SK-N-SH (cell line): ENCODE measurements at regions not wholly inside any gene's neighbourhood (a gene's known extent, or its start where the extent isn't known, plus 50 kb on each side); places are given as distances from the start of the nearest gene placed in this dataset.

Experiments
- EZH2phosphoT487 ChIP-seq: fragments of 200-600 bp; sonication (generic); IDR thresholded peaks from 2 replicates; pipeline ENCODE4 v1.6.1; 2017; ENCODE audit warnings: low read depth, mixed run types, mild to moderate bottlenecking, antibody characterized with exemption, moderate library complexity, borderline replicate concordance
- FOXJ3 ChIP-seq: sonication (generic); formaldehyde crosslinking; IDR thresholded peaks from 2 replicates; pipeline ENCODE4 v1.5.1; 2020; ENCODE audit warnings: mild to moderate bottlenecking, missing genetic modification reagents
- MEF2A ChIP-seq: IDR thresholded peaks from 2 replicates; pipeline ENCODE4 v1.4.0; 2012; ENCODE audit warnings: low read depth, borderline replicate concordance
- NRF1 ChIP-seq: IDR thresholded peaks from 2 replicates; pipeline ENCODE4 v1.6.1; 2012; ENCODE audit warnings: low read depth, mild to moderate bottlenecking, low read length
- POLR2AphosphoS5 ChIP-seq: IDR thresholded peaks from 2 replicates; pipeline ENCODE4 v1.6.1; 2012; ENCODE audit warnings: low read depth, low read length
- RCOR1 ChIP-seq: fragments of 150-350 bp; IDR thresholded peaks from 2 replicates; pipeline ENCODE4 v1.6.1; 2017; ENCODE audit warnings: antibody characterized with exemption, low read length
- TAF1 ChIP-seq: IDR thresholded peaks from 2 replicates; pipeline ENCODE4 v1.6.1; 2012; ENCODE audit warnings: low read depth, mild to moderate bottlenecking, low read length, moderate library complexity, borderline replicate concordance
- TF ChIP-seq, protein P1 (sequence below): IDR thresholded peaks from 2 replicates; pipeline ENCODE4 v1.4.0; 2012; ENCODE audit warnings: low read depth, borderline replicate concordance
- TF ChIP-seq, protein P2 (sequence below): fragments of 200-600 bp; sonication (generic); IDR thresholded peaks from 2 replicates; pipeline ENCODE4 v1.6.1; 2017; ENCODE audit warnings: antibody characterized with exemption, mild to moderate bottlenecking, moderate library complexity
- TF ChIP-seq, protein P3 (sequence below): IDR thresholded peaks from 2 replicates; pipeline ENCODE4 v1.4.0; 2012; ENCODE audit warnings: low read depth, borderline replicate concordance
- TF ChIP-seq, protein P4 (sequence below): IDR thresholded peaks from 2 replicates; pipeline ENCODE4 v1.4.0; 2012; ENCODE audit warnings: low read depth

DNA sequence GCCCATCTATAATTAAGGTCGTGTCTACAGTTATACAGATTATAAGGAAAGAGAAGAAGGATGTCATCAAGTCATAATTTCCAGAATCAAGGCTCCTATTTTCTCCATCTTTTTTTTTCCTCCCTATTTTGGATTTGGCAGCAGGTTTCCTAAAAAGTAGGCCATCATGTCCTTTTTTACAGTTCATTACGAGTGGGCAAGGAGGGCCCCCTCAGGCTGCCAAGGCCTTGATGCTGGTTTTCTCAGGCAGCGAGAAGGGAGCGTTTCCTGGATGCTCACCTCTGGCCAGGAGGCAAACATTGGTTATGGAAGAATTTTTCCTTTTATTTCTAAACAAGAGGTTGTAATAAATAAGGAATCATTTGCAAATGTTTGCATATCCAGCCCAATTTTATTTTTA lies 414.6 kb downstream of the DHX35 start:
- TF ChIP-seq, protein P1, sequence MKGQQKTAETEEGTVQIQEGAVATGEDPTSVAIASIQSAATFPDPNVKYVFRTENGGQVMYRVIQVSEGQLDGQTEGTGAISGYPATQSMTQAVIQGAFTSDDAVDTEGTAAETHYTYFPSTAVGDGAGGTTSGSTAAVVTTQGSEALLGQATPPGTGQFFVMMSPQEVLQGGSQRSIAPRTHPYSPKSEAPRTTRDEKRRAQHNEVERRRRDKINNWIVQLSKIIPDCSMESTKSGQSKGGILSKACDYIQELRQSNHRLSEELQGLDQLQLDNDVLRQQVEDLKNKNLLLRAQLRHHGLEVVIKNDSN: no peak
- TF ChIP-seq MEF2A: no peak
- TF ChIP-seq NRF1: no peak
- TF ChIP-seq, protein P2, sequence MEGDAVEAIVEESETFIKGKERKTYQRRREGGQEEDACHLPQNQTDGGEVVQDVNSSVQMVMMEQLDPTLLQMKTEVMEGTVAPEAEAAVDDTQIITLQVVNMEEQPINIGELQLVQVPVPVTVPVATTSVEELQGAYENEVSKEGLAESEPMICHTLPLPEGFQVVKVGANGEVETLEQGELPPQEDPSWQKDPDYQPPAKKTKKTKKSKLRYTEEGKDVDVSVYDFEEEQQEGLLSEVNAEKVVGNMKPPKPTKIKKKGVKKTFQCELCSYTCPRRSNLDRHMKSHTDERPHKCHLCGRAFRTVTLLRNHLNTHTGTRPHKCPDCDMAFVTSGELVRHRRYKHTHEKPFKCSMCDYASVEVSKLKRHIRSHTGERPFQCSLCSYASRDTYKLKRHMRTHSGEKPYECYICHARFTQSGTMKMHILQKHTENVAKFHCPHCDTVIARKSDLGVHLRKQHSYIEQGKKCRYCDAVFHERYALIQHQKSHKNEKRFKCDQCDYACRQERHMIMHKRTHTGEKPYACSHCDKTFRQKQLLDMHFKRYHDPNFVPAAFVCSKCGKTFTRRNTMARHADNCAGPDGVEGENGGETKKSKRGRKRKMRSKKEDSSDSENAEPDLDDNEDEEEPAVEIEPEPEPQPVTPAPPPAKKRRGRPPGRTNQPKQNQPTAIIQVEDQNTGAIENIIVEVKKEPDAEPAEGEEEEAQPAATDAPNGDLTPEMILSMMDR: no peak
- TF ChIP-seq TAF1: no peak
- TF ChIP-seq RCOR1: no peak
- TF ChIP-seq POLR2AphosphoS5: no peak
- TF ChIP-seq EZH2phosphoT487: no peak
- TF ChIP-seq, protein P3, sequence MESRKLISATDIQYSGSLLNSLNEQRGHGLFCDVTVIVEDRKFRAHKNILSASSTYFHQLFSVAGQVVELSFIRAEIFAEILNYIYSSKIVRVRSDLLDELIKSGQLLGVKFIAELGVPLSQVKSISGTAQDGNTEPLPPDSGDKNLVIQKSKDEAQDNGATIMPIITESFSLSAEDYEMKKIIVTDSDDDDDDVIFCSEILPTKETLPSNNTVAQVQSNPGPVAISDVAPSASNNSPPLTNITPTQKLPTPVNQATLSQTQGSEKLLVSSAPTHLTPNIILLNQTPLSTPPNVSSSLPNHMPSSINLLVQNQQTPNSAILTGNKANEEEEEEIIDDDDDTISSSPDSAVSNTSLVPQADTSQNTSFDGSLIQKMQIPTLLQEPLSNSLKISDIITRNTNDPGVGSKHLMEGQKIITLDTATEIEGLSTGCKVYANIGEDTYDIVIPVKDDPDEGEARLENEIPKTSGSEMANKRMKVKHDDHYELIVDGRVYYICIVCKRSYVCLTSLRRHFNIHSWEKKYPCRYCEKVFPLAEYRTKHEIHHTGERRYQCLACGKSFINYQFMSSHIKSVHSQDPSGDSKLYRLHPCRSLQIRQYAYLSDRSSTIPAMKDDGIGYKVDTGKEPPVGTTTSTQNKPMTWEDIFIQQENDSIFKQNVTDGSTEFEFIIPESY: no peak
- no peak for TF ChIP-seq FOXJ3
- TF ChIP-seq, protein P4, sequence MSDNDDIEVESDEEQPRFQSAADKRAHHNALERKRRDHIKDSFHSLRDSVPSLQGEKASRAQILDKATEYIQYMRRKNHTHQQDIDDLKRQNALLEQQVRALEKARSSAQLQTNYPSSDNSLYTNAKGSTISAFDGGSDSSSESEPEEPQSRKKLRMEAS: no peak
